ENCODE measurements at regions not wholly inside any gene's neighbourhood (a gene's known extent, or its start where the extent isn't known, plus 50 kb on each side); places are given as distances from the start of the nearest gene placed in this dataset.

DNA sequence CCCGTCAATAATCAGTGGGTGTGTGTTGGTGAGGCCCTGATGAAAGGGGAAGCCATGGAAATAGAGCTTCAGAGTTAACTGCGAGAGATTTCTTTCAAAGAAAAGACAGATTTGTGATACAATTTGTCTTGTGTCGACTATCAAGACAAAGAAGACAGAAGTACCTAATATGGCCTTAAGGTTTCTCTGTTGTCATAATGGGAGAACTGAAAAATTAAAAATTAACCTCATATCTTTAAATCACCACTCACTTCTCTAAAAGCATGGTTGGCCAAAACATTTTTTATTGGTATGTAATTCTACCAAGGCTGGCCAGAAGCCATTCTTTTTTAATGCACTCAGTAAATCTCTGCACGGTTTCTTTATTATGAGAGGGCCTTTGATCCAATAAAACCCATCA lies 282.9 kb upstream of the WWC1 start:
- Mint-ChIP-seq H3K4me3 (ENCODE audit: unreplicated experiment) (no peak overlapping the region), H3K9me3 (ENCODE audit: unreplicated experiment) (no peaks in the 10 kb centered on the region), H3K36me3 (ENCODE audit: insufficient read depth, unreplicated experiment) (no peaks in the 10 kb centered on the region), H3K27ac (ENCODE audit: low read depth, unreplicated experiment) (no peak overlapping the region), H3K27me3 (ENCODE audit: insufficient read depth, unreplicated experiment) (no peaks in the 10 kb centered on the region), H3K4me1 (ENCODE audit: insufficient read depth, unreplicated experiment) (peaks cover 8% of the 10 kb centered on the region)
- TF ChIP-seq, protein P1, sequence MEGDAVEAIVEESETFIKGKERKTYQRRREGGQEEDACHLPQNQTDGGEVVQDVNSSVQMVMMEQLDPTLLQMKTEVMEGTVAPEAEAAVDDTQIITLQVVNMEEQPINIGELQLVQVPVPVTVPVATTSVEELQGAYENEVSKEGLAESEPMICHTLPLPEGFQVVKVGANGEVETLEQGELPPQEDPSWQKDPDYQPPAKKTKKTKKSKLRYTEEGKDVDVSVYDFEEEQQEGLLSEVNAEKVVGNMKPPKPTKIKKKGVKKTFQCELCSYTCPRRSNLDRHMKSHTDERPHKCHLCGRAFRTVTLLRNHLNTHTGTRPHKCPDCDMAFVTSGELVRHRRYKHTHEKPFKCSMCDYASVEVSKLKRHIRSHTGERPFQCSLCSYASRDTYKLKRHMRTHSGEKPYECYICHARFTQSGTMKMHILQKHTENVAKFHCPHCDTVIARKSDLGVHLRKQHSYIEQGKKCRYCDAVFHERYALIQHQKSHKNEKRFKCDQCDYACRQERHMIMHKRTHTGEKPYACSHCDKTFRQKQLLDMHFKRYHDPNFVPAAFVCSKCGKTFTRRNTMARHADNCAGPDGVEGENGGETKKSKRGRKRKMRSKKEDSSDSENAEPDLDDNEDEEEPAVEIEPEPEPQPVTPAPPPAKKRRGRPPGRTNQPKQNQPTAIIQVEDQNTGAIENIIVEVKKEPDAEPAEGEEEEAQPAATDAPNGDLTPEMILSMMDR (IDR thresholded peaks at IDR 0.05; ENCODE audit: unreplicated experiment): no peak
- ChIA-PET CTCF (no interaction called here), POLR2A (interaction anchor here (0.7 kb wide), 1 partner anchor 284 kb away, joined by 3 read pairs; no protein-coding TSS in a partner anchor)
- BruUV-seq (replicated peaks): no TSS peak
- intact Hi-C loops (cut with micrococcal nuclease): no loop called here
- no peak for DNase-seq (ENCODE audit: unreplicated experiment)

DNA sequence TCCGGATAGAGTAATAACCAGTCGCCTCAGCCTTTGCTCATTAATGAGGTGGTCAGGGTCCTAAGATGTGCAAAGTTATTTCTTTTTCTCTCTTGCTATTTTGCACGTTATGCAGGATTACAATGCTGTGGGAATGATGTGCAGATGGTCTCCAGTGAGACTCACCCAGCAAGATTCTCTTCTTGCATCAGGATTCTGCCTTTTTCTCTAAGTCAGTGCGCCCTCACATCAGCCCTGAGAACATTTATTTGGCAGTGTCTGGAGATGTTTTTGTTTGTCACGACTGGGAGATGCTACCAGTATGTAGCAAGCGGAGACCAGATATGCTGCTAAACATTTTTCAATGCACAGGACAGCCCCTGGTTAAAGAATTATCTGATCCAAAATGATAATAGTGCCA lies 280.3 kb upstream of the WWC1 start:
- no peaks in the 10 kb centered on the region for H3K4me1 Mint-ChIP-seq (ENCODE audit: insufficient read depth, unreplicated experiment)

DNA sequence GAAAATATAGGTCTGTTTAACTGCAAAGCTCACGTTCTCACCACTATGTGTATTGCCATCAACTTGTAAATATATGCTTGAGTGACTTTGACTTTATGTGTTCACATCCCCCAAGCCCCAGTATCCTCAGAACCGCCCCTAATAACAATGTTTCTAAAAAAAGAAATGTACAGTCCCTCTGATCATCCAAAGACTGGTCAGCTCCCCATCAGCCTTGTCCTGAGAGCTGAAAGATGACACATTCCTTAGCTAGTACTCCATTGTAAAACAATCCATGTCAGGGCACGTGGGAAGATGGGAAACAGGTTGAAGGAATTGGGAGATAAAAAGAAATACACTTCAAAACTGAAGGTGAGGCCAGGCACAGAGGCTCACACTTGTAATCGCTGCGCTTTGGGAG lies 279.4 kb upstream of the WWC1 start:
- H3K4me1 Mint-ChIP-seq (ENCODE audit: insufficient read depth, unreplicated experiment): no peaks in the 10 kb centered on the region
- H3K4me3 Mint-ChIP-seq (ENCODE audit: unreplicated experiment): no peak overlapping the region
- TF ChIP-seq, protein P1 (IDR thresholded peaks at IDR 0.05; ENCODE audit: unreplicated experiment): no peak
- DNase-seq (ENCODE audit: unreplicated experiment): no peak
- H3K27ac Mint-ChIP-seq (ENCODE audit: low read depth, unreplicated experiment): no peak overlapping the region
- H3K36me3 Mint-ChIP-seq (ENCODE audit: insufficient read depth, unreplicated experiment): no peaks in the 10 kb centered on the region
- CTCF ChIA-PET: interaction anchor here (0.6 to 1.5 kb wide), 5 partner anchors 10 to 443 kb away, joined by 3 to 5 read pairs (median 4); no protein-coding TSS in a partner anchor
- H3K27me3 Mint-ChIP-seq (ENCODE audit: insufficient read depth, unreplicated experiment): no peaks in the 10 kb centered on the region
- POLR2A ChIA-PET: no interaction called here
- H3K9me3 Mint-ChIP-seq (ENCODE audit: unreplicated experiment): no peaks in the 10 kb centered on the region
- intact Hi-C loops (cut with micrococcal nuclease): no loop called here
- no TSS peak for BruUV-seq (replicated peaks)

More for the DNA sequence above, 280.3 kb upstream of the WWC1 start:
- H3K36me3 Mint-ChIP-seq (ENCODE audit: insufficient read depth, unreplicated experiment): no peaks in the 10 kb centered on the region
- ChIA-PET POLR2A (no interaction called here), CTCF (interaction anchor here (0.9 to 1.2 kb wide), 4 partner anchors 11 to 289 kb away, joined by 3 to 4 read pairs (median 4); no protein-coding TSS in a partner anchor)
- no peak overlapping the region for H3K27ac Mint-ChIP-seq (ENCODE audit: low read depth, unreplicated experiment)
- H3K9me3 Mint-ChIP-seq (ENCODE audit: unreplicated experiment): no peaks in the 10 kb centered on the region
- no peak overlapping the region for H3K4me3 Mint-ChIP-seq (ENCODE audit: unreplicated experiment)
- BruUV-seq (replicated peaks): no TSS peak
- DNase-seq (ENCODE audit: unreplicated experiment): no peak
- H3K27me3 Mint-ChIP-seq (ENCODE audit: insufficient read depth, unreplicated experiment): no peaks in the 10 kb centered on the region
- TF ChIP-seq, protein P1 (IDR thresholded peaks at IDR 0.05; ENCODE audit: unreplicated experiment): no peak
- intact Hi-C loops (cut with micrococcal nuclease): no loop called here

DNA sequence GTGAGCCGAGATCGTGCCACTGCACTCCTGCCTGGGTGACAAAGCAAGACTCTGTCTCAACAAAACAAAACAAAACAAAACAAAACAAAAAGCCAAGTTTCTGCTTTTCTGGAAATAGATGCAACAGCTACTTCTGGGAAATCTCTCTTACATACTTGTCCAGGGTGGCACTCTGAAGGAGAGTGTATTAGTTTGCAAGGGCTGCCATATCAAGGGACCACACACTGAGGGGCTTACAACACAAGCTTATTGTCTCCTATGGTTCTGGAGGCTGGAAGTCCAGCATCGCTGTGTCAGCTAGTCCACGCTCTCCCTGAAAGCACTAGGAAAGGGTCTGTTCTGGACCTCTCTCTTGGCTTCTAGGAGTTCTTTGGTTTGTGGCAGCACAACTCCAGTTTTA lies 277.9 kb upstream of the WWC1 start:
- TF ChIP-seq, protein P1 (IDR thresholded peaks at IDR 0.05; ENCODE audit: unreplicated experiment): no peak
- Mint-ChIP-seq H3K36me3 (ENCODE audit: insufficient read depth, unreplicated experiment) (no peaks in the 10 kb centered on the region), H3K27ac (ENCODE audit: low read depth, unreplicated experiment) (no peak overlapping the region), H3K9me3 (ENCODE audit: unreplicated experiment) (no peaks in the 10 kb centered on the region), H3K4me1 (ENCODE audit: insufficient read depth, unreplicated experiment) (no peaks in the 10 kb centered on the region), H3K27me3 (ENCODE audit: insufficient read depth, unreplicated experiment) (no peaks in the 10 kb centered on the region), H3K4me3 (ENCODE audit: unreplicated experiment) (no peak overlapping the region)
- intact Hi-C loops (cut with micrococcal nuclease): no loop called here
- no TSS peak for BruUV-seq (replicated peaks)
- POLR2A ChIA-PET: interaction anchor here (0.5 to 0.6 kb wide), 2 partner anchors 194 to 314 kb away, joined by 3 read pairs; no protein-coding TSS in a partner anchor
- CTCF ChIA-PET: interaction anchor here (0.7 to 1.6 kb wide), 6 partner anchors 20 to 444 kb away, joined by 3 to 6 read pairs (median 3); no protein-coding TSS in a partner anchor
- no peak for DNase-seq (ENCODE audit: unreplicated experiment)

Measured in MCF 10A (cell line).